ENCODE measurements at regions not wholly inside any gene's neighbourhood (a gene's known extent, or its start where the extent isn't known, plus 50 kb on each side); places are given as distances from the start of the nearest gene placed in this dataset.
A peak's percentile ranks its signal among the peaks of the same experiment; 100 is the strongest.

- Histone ChIP-seq H3K4me3 (ENCODE audit: low read depth in 1 of 2, low read length in 2 of 2) (no peak overlapping the region), H3K9me3 (ENCODE audit: control insufficient read depth in 2 of 2, insufficient read depth in 1 of 2, low read depth in 1 of 2, low read length in 1 of 2) (peaks cover 0 to 2% of the 10 kb centered on the region in 2 donors), H3K36me3 (ENCODE audit: control insufficient read depth in 2 of 2, insufficient read depth in 2 of 2, low read length in 1 of 2) (no peaks in the 10 kb centered on the region), H3K27me3 (ENCODE audit: control insufficient read depth in 1 of 2, insufficient read depth in 2 of 2, low read length in 2 of 2) (no peaks in the 10 kb centered on the region), H3K27ac (ENCODE audit: low read depth in 2 of 2, low read length in 1 of 2) (peak overlapping the region; percentile 34 to 74), H3K4me1 (ENCODE audit: control insufficient read depth in 2 of 2, insufficient read depth in 2 of 2, low read length in 1 of 2) (peaks cover 0 to 5% of the 10 kb centered on the region in 2 donors)
- WGBS, 2 donors, result 40 to 55% methylated on average over 7 of the region's 7 CpGs
Observed at GRCh38 chr5:67315082-67315989, 118.7 kb upstream of the CD180 start.

GRCh38 chr5:67311701-67312100 lies 115.1 kb upstream of the CD180 start:
- WGBS, 2 donors, result 93 to 94% methylated on average over 2 of the region's 2 CpGs
- H3K4me1 ChIP-seq (ENCODE audit: control insufficient read depth in 2 of 2, insufficient read depth in 2 of 2, low read length in 1 of 2), result peaks cover 0 to 5% of the 10 kb centered on the region in 2 donors
- H3K36me3 ChIP-seq (ENCODE audit: control insufficient read depth in 2 of 2, insufficient read depth in 2 of 2, low read length in 1 of 2), result no peaks in the 10 kb centered on the region
- H3K9me3 ChIP-seq (ENCODE audit: control insufficient read depth in 2 of 2, insufficient read depth in 1 of 2, low read depth in 1 of 2, low read length in 1 of 2), result no peaks in the 10 kb centered on the region
- H3K27ac ChIP-seq (ENCODE audit: low read depth in 2 of 2, low read length in 1 of 2), result no peak overlapping the region
- no peaks in the 10 kb centered on the region for H3K27me3 ChIP-seq (ENCODE audit: control insufficient read depth in 1 of 2, insufficient read depth in 2 of 2, low read length in 2 of 2)
- H3K4me3 ChIP-seq (ENCODE audit: low read depth in 1 of 2, low read length in 2 of 2), result no peak overlapping the region

GRCh38 chr5:67311208-67311607 lies 114.6 kb upstream of the CD180 start:
- H3K9me3 ChIP-seq (ENCODE audit: control insufficient read depth in 2 of 2, insufficient read depth in 1 of 2, low read depth in 1 of 2, low read length in 1 of 2), result no peaks in the 10 kb centered on the region
- peaks cover 0 to 5% of the 10 kb centered on the region in 2 donors for H3K4me1 ChIP-seq (ENCODE audit: control insufficient read depth in 2 of 2, insufficient read depth in 2 of 2, low read length in 1 of 2)
- no peak overlapping the region for H3K27ac ChIP-seq (ENCODE audit: low read depth in 2 of 2, low read length in 1 of 2)
- H3K27me3 ChIP-seq (ENCODE audit: control insufficient read depth in 1 of 2, insufficient read depth in 2 of 2, low read length in 2 of 2), result no peaks in the 10 kb centered on the region
- H3K4me3 ChIP-seq (ENCODE audit: low read depth in 1 of 2, low read length in 2 of 2), result no peak overlapping the region
- WGBS, 2 donors, result 77 to 83% methylated on average over 2 of the region's 2 CpGs
- H3K36me3 ChIP-seq (ENCODE audit: control insufficient read depth in 2 of 2, insufficient read depth in 2 of 2, low read length in 1 of 2), result no peaks in the 10 kb centered on the region

- H3K27ac ChIP-seq (ENCODE audit: low read depth in 2 of 2, low read length in 1 of 2), result no peak overlapping the region
- H3K27me3 ChIP-seq (ENCODE audit: control insufficient read depth in 1 of 2, insufficient read depth in 2 of 2, low read length in 2 of 2), result no peaks in the 10 kb centered on the region
- 60 to 90% methylated on average over 2 of the region's 2 CpGs for WGBS, 2 donors
- H3K4me1 ChIP-seq (ENCODE audit: control insufficient read depth in 2 of 2, insufficient read depth in 2 of 2, low read length in 1 of 2), result peaks cover 0 to 5% of the 10 kb centered on the region in 2 donors
- H3K9me3 ChIP-seq (ENCODE audit: control insufficient read depth in 2 of 2, insufficient read depth in 1 of 2, low read depth in 1 of 2, low read length in 1 of 2), result no peaks in the 10 kb centered on the region
- H3K4me3 ChIP-seq (ENCODE audit: low read depth in 1 of 2, low read length in 2 of 2), result no peak overlapping the region
- no peaks in the 10 kb centered on the region for H3K36me3 ChIP-seq (ENCODE audit: control insufficient read depth in 2 of 2, insufficient read depth in 2 of 2, low read length in 1 of 2)
Observed at GRCh38 chr5:67310740-67311139, 114.1 kb upstream of the CD180 start.

- Histone ChIP-seq H3K4me3 (ENCODE audit: low read depth in 1 of 2, low read length in 2 of 2) (no peak overlapping the region), H3K9me3 (ENCODE audit: control insufficient read depth in 2 of 2, insufficient read depth in 1 of 2, low read depth in 1 of 2, low read length in 1 of 2) (no peaks in the 10 kb centered on the region), H3K27ac (ENCODE audit: low read depth in 2 of 2, low read length in 1 of 2) (no peak overlapping the region), H3K27me3 (ENCODE audit: control insufficient read depth in 1 of 2, insufficient read depth in 2 of 2, low read length in 2 of 2) (no peaks in the 10 kb centered on the region), H3K4me1 (ENCODE audit: control insufficient read depth in 2 of 2, insufficient read depth in 2 of 2, low read length in 1 of 2) (peaks cover 0 to 6% of the 10 kb centered on the region in 2 donors), H3K36me3 (ENCODE audit: control insufficient read depth in 2 of 2, insufficient read depth in 2 of 2, low read length in 1 of 2) (no peaks in the 10 kb centered on the region)
- 94 to 97% methylated on average over 1 of the region's 1 CpG for WGBS, 2 donors
Observed at GRCh38 chr5:67310169-67310568, 113.6 kb upstream of the CD180 start.

GRCh38 chr5:67308988-67309688 lies 112.5 kb upstream of the CD180 start:
- 78 to 81% methylated on average over 3 of the region's 3 CpGs for WGBS, 2 donors

GRCh38 chr5:67306965-67307607 lies 110.5 kb upstream of the CD180 start:
- peaks cover 0 to 4% of the 10 kb centered on the region in 2 donors for H3K4me1 ChIP-seq (ENCODE audit: control insufficient read depth in 2 of 2, insufficient read depth in 2 of 2, low read length in 1 of 2)
- H3K27ac ChIP-seq (ENCODE audit: low read depth in 2 of 2, low read length in 1 of 2), result no peak overlapping the region
- H3K36me3 ChIP-seq (ENCODE audit: control insufficient read depth in 2 of 2, insufficient read depth in 2 of 2, low read length in 1 of 2), result no peaks in the 10 kb centered on the region
- 85% methylated on average over 4 of the region's 4 CpGs for WGBS, 2 donors
- H3K27me3 ChIP-seq (ENCODE audit: control insufficient read depth in 1 of 2, insufficient read depth in 2 of 2, low read length in 2 of 2), result no peaks in the 10 kb centered on the region
- H3K4me3 ChIP-seq (ENCODE audit: low read depth in 1 of 2, low read length in 2 of 2), result no peak overlapping the region
- no peaks in the 10 kb centered on the region for H3K9me3 ChIP-seq (ENCODE audit: control insufficient read depth in 2 of 2, insufficient read depth in 1 of 2, low read depth in 1 of 2, low read length in 1 of 2)

More at GRCh38 chr5:67308988-67309688, 112.5 kb upstream of the CD180 start:
- H3K9me3 ChIP-seq (ENCODE audit: control insufficient read depth in 2 of 2, insufficient read depth in 1 of 2, low read depth in 1 of 2, low read length in 1 of 2), result no peaks in the 10 kb centered on the region
- no peaks in the 10 kb centered on the region for H3K36me3 ChIP-seq (ENCODE audit: control insufficient read depth in 2 of 2, insufficient read depth in 2 of 2, low read length in 1 of 2)
- H3K4me1 ChIP-seq (ENCODE audit: control insufficient read depth in 2 of 2, insufficient read depth in 2 of 2, low read length in 1 of 2), result peaks cover 0 to 4% of the 10 kb centered on the region in 2 donors
- H3K27ac ChIP-seq (ENCODE audit: low read depth in 2 of 2, low read length in 1 of 2), result no peak overlapping the region
- no peaks in the 10 kb centered on the region for H3K27me3 ChIP-seq (ENCODE audit: control insufficient read depth in 1 of 2, insufficient read depth in 2 of 2, low read length in 2 of 2)
- H3K4me3 ChIP-seq (ENCODE audit: low read depth in 1 of 2, low read length in 2 of 2), result no peak overlapping the region

- no peaks in the 10 kb centered on the region for H3K36me3 ChIP-seq (ENCODE audit: control insufficient read depth in 2 of 2, insufficient read depth in 2 of 2, low read length in 1 of 2)
- no peak overlapping the region for H3K4me3 ChIP-seq (ENCODE audit: low read depth in 1 of 2, low read length in 2 of 2)
- H3K27ac ChIP-seq (ENCODE audit: low read depth in 2 of 2, low read length in 1 of 2), result peak overlapping the region in 1 of 2 donors; percentile 3
- peaks cover 0 to 6% of the 10 kb centered on the region in 2 donors for H3K4me1 ChIP-seq (ENCODE audit: control insufficient read depth in 2 of 2, insufficient read depth in 2 of 2, low read length in 1 of 2)
- no peaks in the 10 kb centered on the region for H3K27me3 ChIP-seq (ENCODE audit: control insufficient read depth in 1 of 2, insufficient read depth in 2 of 2, low read length in 2 of 2)
- WGBS, 2 donors, result 80 to 84% methylated on average over 9 of the region's 9 CpGs
- H3K9me3 ChIP-seq (ENCODE audit: control insufficient read depth in 2 of 2, insufficient read depth in 1 of 2, low read depth in 1 of 2, low read length in 1 of 2), result no peaks in the 10 kb centered on the region
Observed at GRCh38 chr5:67305913-67306710, 109.5 kb upstream of the CD180 start.

GRCh38 chr5:67305401-67305800 lies 108.8 kb upstream of the CD180 start:
- WGBS, 2 donors, result 82 to 91% methylated on average over 1 of the region's 1 CpG
- peaks cover 0 to 6% of the 10 kb centered on the region in 2 donors for H3K4me1 ChIP-seq (ENCODE audit: control insufficient read depth in 2 of 2, insufficient read depth in 2 of 2, low read length in 1 of 2)
- no peaks in the 10 kb centered on the region for H3K27me3 ChIP-seq (ENCODE audit: control insufficient read depth in 1 of 2, insufficient read depth in 2 of 2, low read length in 2 of 2)
- no peak overlapping the region for H3K4me3 ChIP-seq (ENCODE audit: low read depth in 1 of 2, low read length in 2 of 2)
- H3K9me3 ChIP-seq (ENCODE audit: control insufficient read depth in 2 of 2, insufficient read depth in 1 of 2, low read depth in 1 of 2, low read length in 1 of 2), result no peaks in the 10 kb centered on the region
- H3K36me3 ChIP-seq (ENCODE audit: control insufficient read depth in 2 of 2, insufficient read depth in 2 of 2, low read length in 1 of 2), result no peaks in the 10 kb centered on the region
- peak overlapping the region; percentile 13 to 48 for H3K27ac ChIP-seq (ENCODE audit: low read depth in 2 of 2, low read length in 1 of 2)
